Naive thymus-derived CD4-positive, alpha-beta T cell (primary cell): ENCODE measurements at regions not wholly inside any gene's neighbourhood (a gene's known extent, or its start where the extent isn't known, plus 50 kb on each side); places are given as distances from the start of the nearest gene placed in this dataset.

Source experiments
- ATAC-seq: fragments of 150-1000 bp; cut with Tn5 transposase; 2 replicates; pipeline ENCODE4 v1.10.0; 2021; ENCODE audit warnings: mild to moderate bottlenecking, moderate library complexity
- CTCF ChIA-PET: fragments of 350-600 bp; sonication (Branson Sonifier 250); formaldehyde crosslinking; loops from one replicate; lab custom pipeline; 2021; ENCODE audit warnings: antibody characterized with exemption; lab: Charles Lee
- POLR2A ChIA-PET: fragments of 350-600 bp; sonication (Branson Sonifier 250); formaldehyde crosslinking; loops from one replicate; lab custom pipeline; 2021; ENCODE audit warnings: antibody characterized with exemption, inconsistent platforms; lab: Charles Lee
- DNase-seq, 9 donors: peaks; one replicate each; pipeline versions ENCODE4 v3.0.0 to v3.0.0-alpha.2; 2020 to 2022; ENCODE audit warnings: mixed read lengths in 1 of 9
- H3K27ac ChIP-seq: one replicate; pipeline ENCODE4 v1.7.0; 2013; ENCODE audit warnings: mild to moderate bottlenecking, low read depth, low read length, moderate library complexity
- H3K27me3 ChIP-seq, 2 donors: one replicate each; pipeline ENCODE4 v1.7.0; 2013; ENCODE audit warnings: low read length in 2 of 2, mild to moderate bottlenecking in 2 of 2, moderate library complexity in 2 of 2; ENCODE audit not compliant: control insufficient read depth in 2 of 2, insufficient read depth in 2 of 2
- H3K36me3 ChIP-seq, 3 experiments: 1 replicate in 2 of 3; 2 replicates in 1 of 3; pipeline ENCODE4 v1.7.0; 2013; ENCODE audit warnings: low read length in 3 of 3, mild to moderate bottlenecking in 3 of 3, moderate library complexity in 1 of 3; ENCODE audit not compliant: insufficient read depth in 3 of 3, control insufficient read depth in 2 of 3
- H3K4me1 ChIP-seq, 2 donors: one replicate each; pipeline ENCODE4 v1.7.0; 2013; ENCODE audit warnings: low read length in 2 of 2, mild to moderate bottlenecking in 2 of 2, moderate library complexity in 1 of 2; ENCODE audit not compliant: control insufficient read depth in 2 of 2, insufficient read depth in 2 of 2
- H3K4me3 ChIP-seq: 2 replicates; pipeline ENCODE4 v1.7.0; 2013; ENCODE audit warnings: mild to moderate bottlenecking, low read length
- H3K9me3 ChIP-seq, 3 experiments: 1 replicate in 2 of 3; 2 replicates in 1 of 3; pipeline ENCODE4 v1.7.0; 2013; ENCODE audit warnings: low read length in 3 of 3; ENCODE audit not compliant: control insufficient read depth in 2 of 3
- H3K27ac Mint-ChIP-seq, 9 donors: one replicate each; pipeline ENCODE4 v1.8.0; 2020 to 2022; ENCODE audit warnings: mixed read lengths in 9 of 9, mild to moderate bottlenecking in 8 of 9, moderate library complexity in 5 of 9, inconsistent platforms in 2 of 9
- H3K27me3 Mint-ChIP-seq, 5 donors: one replicate each; pipeline ENCODE4 v1.8.0; 2021 to 2022; ENCODE audit warnings: mixed read lengths in 5 of 5, mild to moderate bottlenecking in 1 of 5
- H3K36me3 Mint-ChIP-seq, 5 donors: one replicate each; pipeline ENCODE4 v1.8.0; 2020 to 2022; ENCODE audit warnings: mixed read lengths in 5 of 5, mild to moderate bottlenecking in 3 of 5, inconsistent platforms in 1 of 5
- H3K4me1 Mint-ChIP-seq, 7 donors: one replicate each; pipeline ENCODE4 v1.8.0; 2020 to 2022; ENCODE audit warnings: mixed read lengths in 7 of 7, mild to moderate bottlenecking in 3 of 7, inconsistent platforms in 1 of 7
- H3K4me3 Mint-ChIP-seq, 10 donors: one replicate each; pipeline ENCODE4 v1.8.0; 2020 to 2022; ENCODE audit warnings: mild to moderate bottlenecking in 10 of 10, mixed read lengths in 10 of 10, moderate library complexity in 6 of 10, inconsistent platforms in 2 of 10
- H3K9me3 Mint-ChIP-seq, 11 donors: one replicate each; pipeline ENCODE4 v1.8.0; 2020 to 2022; ENCODE audit warnings: mixed read lengths in 11 of 11, mild to moderate bottlenecking in 4 of 11, inconsistent platforms in 1 of 11, moderate library complexity in 1 of 11
- intact Hi-C, 2 donors: fragments of 100-400 bp; cut with micrococcal nuclease; formaldehyde crosslinking; loops; one replicate each; pipeline ENCODE4 v1.15.1; 2023

GRCh38 chr4:126136922-126137781, 822.4 kb downstream of the FAT4 start:
- Histone ChIP-seq H3K36me3 (no peaks in the 10 kb centered on the region), H3K4me3 (no peak overlapping the region), H3K4me1 (no peaks in the 10 kb centered on the region), H3K27ac (no peak overlapping the region), H3K27me3 (no peaks in the 10 kb centered on the region), H3K9me3 (peaks cover 0 to 3% (median 0%) of the 10 kb centered on the region in 3 experiments)
- Mint-ChIP-seq H3K27me3 (no peaks in the 10 kb centered on the region), H3K36me3 (no peaks in the 10 kb centered on the region), H3K27ac (no peak overlapping the region), H3K9me3 (peaks cover 0 to 18% (median 4%) of the 10 kb centered on the region in 11 donors), H3K4me3 (no peak overlapping the region), H3K4me1 (no peaks in the 10 kb centered on the region)
- intact Hi-C loops = no loop called here
- DNase-seq (no peak), ATAC-seq (no peak)
- ChIA-PET POLR2A (no interaction called here), CTCF (no interaction called here)

- Mint-ChIP-seq H3K27me3 (no peaks in the 10 kb centered on the region), H3K9me3 (peaks cover 0 to 18% (median 4%) of the 10 kb centered on the region in 11 donors), H3K36me3 (no peaks in the 10 kb centered on the region), H3K4me1 (no peaks in the 10 kb centered on the region), H3K4me3 (no peak overlapping the region), H3K27ac (no peak overlapping the region)
- Histone ChIP-seq H3K4me1 (no peaks in the 10 kb centered on the region), H3K9me3 (peaks cover 0 to 3% (median 0%) of the 10 kb centered on the region in 3 experiments), H3K27ac (no peak overlapping the region), H3K27me3 (no peaks in the 10 kb centered on the region), H3K4me3 (no peak overlapping the region), H3K36me3 (no peaks in the 10 kb centered on the region)
- no peak for DNase-seq
- intact Hi-C loops = no loop called here
- ChIA-PET POLR2A (no interaction called here), CTCF (no interaction called here)
- no peak for ATAC-seq
Measured at GRCh38 chr4:126137782-126138170, 823.0 kb downstream of the FAT4 start.

GRCh38 chr4:126144543-126145237, 829.9 kb downstream of the FAT4 start:
- POLR2A ChIA-PET = no interaction called here
- Mint-ChIP-seq H3K9me3 (peaks cover 0 to 11% (median 2%) of the 10 kb centered on the region in 11 donors), H3K36me3 (no peaks in the 10 kb centered on the region), H3K4me3 (no peak overlapping the region), H3K27me3 (no peaks in the 10 kb centered on the region), H3K27ac (no peak overlapping the region), H3K4me1 (no peaks in the 10 kb centered on the region)
- DNase-seq (no peak), ATAC-seq (no peak)
- Histone ChIP-seq H3K4me3 (no peak overlapping the region), H3K36me3 (no peaks in the 10 kb centered on the region), H3K9me3 (no peaks in the 10 kb centered on the region), H3K27ac (no peak overlapping the region), H3K4me1 (no peaks in the 10 kb centered on the region), H3K27me3 (no peaks in the 10 kb centered on the region)
- CTCF ChIA-PET = no interaction called here
- intact Hi-C loops = no loop called here

GRCh38 chr4:126168484-126168883, 853.7 kb downstream of the FAT4 start:
- no peak for DNase-seq
- peaks cover 0 to 14% (median 4%) of the 10 kb centered on the region in 11 donors for H3K9me3 Mint-ChIP-seq
- Histone ChIP-seq H3K4me3 (no peak overlapping the region), H3K27me3 (no peaks in the 10 kb centered on the region), H3K27ac (no peak overlapping the region), H3K4me1 (no peaks in the 10 kb centered on the region), H3K36me3 (no peaks in the 10 kb centered on the region), H3K9me3 (no peaks in the 10 kb centered on the region)
- intact Hi-C loops = no loop called here
- no peaks in the 10 kb centered on the region for H3K27me3 Mint-ChIP-seq
- no peak overlapping the region for H3K4me3 Mint-ChIP-seq
- no peak for ATAC-seq
- H3K4me1 Mint-ChIP-seq = peaks cover 0 to 2% (median 0%) of the 10 kb centered on the region in 7 donors
- H3K27ac Mint-ChIP-seq = no peak overlapping the region
- ChIA-PET CTCF (no interaction called here), POLR2A (no interaction called here)
- H3K36me3 Mint-ChIP-seq = no peaks in the 10 kb centered on the region

GRCh38 chr4:126172126-126172525, 857.4 kb downstream of the FAT4 start:
- Histone ChIP-seq H3K4me3 (no peak overlapping the region), H3K4me1 (no peaks in the 10 kb centered on the region), H3K27ac (no peak overlapping the region), H3K9me3 (no peaks in the 10 kb centered on the region), H3K27me3 (no peaks in the 10 kb centered on the region), H3K36me3 (no peaks in the 10 kb centered on the region)
- H3K27ac Mint-ChIP-seq = no peak overlapping the region
- POLR2A ChIA-PET = no interaction called here
- peaks cover 0 to 24% (median 3%) of the 10 kb centered on the region in 11 donors for H3K9me3 Mint-ChIP-seq
- ATAC-seq = no peak
- no peak overlapping the region for H3K4me3 Mint-ChIP-seq
- H3K27me3 Mint-ChIP-seq = no peaks in the 10 kb centered on the region
- CTCF ChIA-PET = no interaction called here
- intact Hi-C loops = no loop called here
- H3K36me3 Mint-ChIP-seq = peaks cover 0 to 2% (median 0%) of the 10 kb centered on the region in 5 donors
- DNase-seq = no peak
- peaks cover 0 to 2% (median 0%) of the 10 kb centered on the region in 7 donors for H3K4me1 Mint-ChIP-seq

DNA sequence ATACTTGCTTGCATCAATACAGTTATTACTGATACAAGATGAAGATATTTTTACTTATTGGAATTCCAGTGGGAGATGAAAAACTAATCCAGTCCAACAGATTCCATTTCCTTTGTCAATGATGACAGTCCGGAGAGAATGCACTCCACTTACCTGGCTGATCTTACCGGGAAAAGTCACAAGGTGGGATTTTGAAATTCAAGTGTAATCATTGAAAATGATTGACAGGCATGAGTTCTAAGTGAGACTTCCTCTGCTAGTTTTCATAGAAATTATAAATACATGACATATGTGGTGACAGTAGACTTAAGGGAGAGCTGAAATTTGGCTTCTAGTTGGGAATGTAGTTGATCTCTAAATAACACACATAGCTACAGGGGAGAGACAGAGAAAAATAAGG, 859.9 kb downstream of the FAT4 start:
- Mint-ChIP-seq H3K4me1 (peaks cover 0 to 2% (median 0%) of the 10 kb centered on the region in 7 donors), H3K27me3 (no peaks in the 10 kb centered on the region), H3K9me3 (peaks cover 0 to 28% (median 3%) of the 10 kb centered on the region in 11 donors), H3K4me3 (no peak overlapping the region), H3K36me3 (peaks cover 0 to 3% (median 0%) of the 10 kb centered on the region in 5 donors), H3K27ac (no peak overlapping the region)
- POLR2A ChIA-PET = no interaction called here
- ATAC-seq (no peak), DNase-seq (no peak)
- Histone ChIP-seq H3K9me3 (no peaks in the 10 kb centered on the region), H3K36me3 (no peaks in the 10 kb centered on the region), H3K4me1 (no peaks in the 10 kb centered on the region), H3K27me3 (no peaks in the 10 kb centered on the region), H3K27ac (no peak overlapping the region), H3K4me3 (no peak overlapping the region)
- CTCF ChIA-PET = no interaction called here
- intact Hi-C loops = no loop called here
